Astrocyte of the cerebellum (primary cell): ENCODE measurements at regions not wholly inside any gene's neighbourhood (a gene's known extent, or its start where the extent isn't known, plus 50 kb on each side); places are given as distances from the start of the nearest gene placed in this dataset.
"Not testable (repeated sequence)": the region's sequence is repeated elsewhere in the genome, so short reads cannot be mapped to it uniquely, and the experiment has no call there.

Experiments
- DNase-seq: peaks from one replicate; pipeline ENCODE4 v3.0.0-alpha.2; 2011; ENCODE audit warnings: low read depth
- H3K4me3 ChIP-seq: 2 replicates; pipeline ENCODE4 v1.5.1; 2011; ENCODE audit warnings: mild to moderate bottlenecking, low read depth, low read length, moderate library complexity
- CTCF ChIP-seq: IDR thresholded peaks from 2 replicates; pipeline ENCODE4 v1.5.1; 2012; ENCODE audit warnings: low read length, low read depth, moderate library complexity, mild to moderate bottlenecking; ENCODE audit errors: missing control alignments
- in situ Hi-C: cut with HindIII; loops from 2 replicates; pipeline ENCODE4 v1.10.0; 2017; ENCODE audit warnings: low sequenced_read_pairs

DNA sequence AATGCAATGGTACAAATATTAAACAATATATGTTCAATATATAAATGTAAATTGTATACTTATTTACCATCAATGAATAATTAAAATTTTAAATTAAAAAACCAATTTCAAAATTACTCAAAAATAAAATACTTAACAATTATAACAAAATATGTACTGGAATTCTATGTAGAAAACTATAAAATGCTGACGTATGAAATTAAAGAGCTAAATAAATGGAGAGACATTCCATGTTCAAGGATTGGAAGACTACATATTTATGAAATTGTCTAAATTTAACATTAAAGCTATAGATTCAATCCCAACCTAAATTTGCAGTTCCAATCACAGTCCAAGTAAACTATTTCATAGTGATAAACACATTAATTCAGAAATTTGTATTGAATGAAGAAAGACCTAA lies 1522.4 kb downstream of the SI start:
- in situ Hi-C loops = no loop called here
- no peak for TF ChIP-seq CTCF
- H3K4me3 ChIP-seq = no peak overlapping the region
- no peak for DNase-seq

- TF ChIP-seq CTCF = no peak
- DNase-seq = no peak
- in situ Hi-C loops = no loop called here
- H3K4me3 ChIP-seq = no peak overlapping the region
Observed at GRCh38 chr3:163552659-163552966, 1525.7 kb downstream of the SI start.

GRCh38 chr3:163551915-163552658 lies 1526.2 kb downstream of the SI start:
- DNase-seq, H3K4me3 ChIP-seq, in situ Hi-C loops: not testable (repeated sequence)

GRCh38 chr3:163548015-163548414 lies 1530.3 kb downstream of the SI start:
- in situ Hi-C loops = no loop called here
- H3K4me3 ChIP-seq = no peak overlapping the region
- DNase-seq = no peak
- TF ChIP-seq CTCF = no peak

DNA sequence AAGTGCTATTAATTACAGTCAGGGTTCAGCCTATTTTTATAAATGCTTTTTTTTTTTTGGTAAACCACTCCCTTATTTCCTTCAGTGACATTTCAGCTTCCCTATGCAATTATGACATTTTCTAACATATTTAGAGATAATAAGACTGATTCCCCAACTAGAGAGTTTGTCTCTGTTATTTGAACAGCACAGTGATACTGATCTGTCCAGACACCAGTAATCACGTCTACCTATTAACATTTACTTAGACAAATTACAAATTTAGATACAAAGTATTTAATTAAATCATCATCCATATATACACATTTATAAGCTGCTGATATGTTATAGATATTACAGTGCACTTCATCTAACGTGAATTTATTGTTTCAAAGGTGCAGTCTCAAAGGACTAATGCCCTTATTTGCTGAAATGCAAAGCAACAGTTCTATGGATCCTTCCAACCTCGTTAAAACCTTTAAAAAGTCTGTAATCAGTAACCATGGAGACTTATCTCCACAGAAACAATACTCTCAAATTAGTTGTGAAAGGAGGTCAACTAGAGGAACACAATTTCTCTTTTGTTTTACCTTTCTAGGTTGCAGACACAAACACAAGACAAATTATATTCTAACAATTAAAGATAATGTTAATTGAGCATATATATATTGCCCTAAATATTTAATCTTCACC lies 1531.1 kb downstream of the SI start:
- DNase-seq = no peak
- no peak overlapping the region for H3K4me3 ChIP-seq
- TF ChIP-seq CTCF = no peak
- in situ Hi-C loops = no loop called here

- DNase-seq = no peak
- TF ChIP-seq CTCF = no peak
- no peak overlapping the region for H3K4me3 ChIP-seq
- in situ Hi-C loops = no loop called here
Observed at GRCh38 chr3:163543662-163544061, 1534.6 kb downstream of the SI start.

GRCh38 chr3:163541629-163542028 lies 1536.7 kb downstream of the SI start:
- no peak overlapping the region for H3K4me3 ChIP-seq
- in situ Hi-C loops = no loop called here
- DNase-seq = no peak
- TF ChIP-seq CTCF = no peak
